Suprapubic skin (tissue), 4 donors: ENCODE measurements at regions not wholly inside any gene's neighbourhood (a gene's known extent, or its start where the extent isn't known, plus 50 kb on each side); places are given as distances from the start of the nearest gene placed in this dataset.

Source experiments
- DNase-seq, 2 donors: peaks; one replicate each; pipeline ENCODE4 v3.0.0-alpha.2; 2019; ENCODE audit warnings: low spot score in 2 of 2
- H3K27ac ChIP-seq: fragments of 200-600 bp; sonication (generic); one replicate; pipeline ENCODE4 v1.5.1; 2019
- H3K27me3 ChIP-seq: fragments of 200-600 bp; sonication (generic); one replicate; pipeline ENCODE4 v1.5.1; 2019
- H3K36me3 ChIP-seq: fragments of 200-600 bp; sonication (generic); one replicate; pipeline ENCODE4 v1.5.1; 2019
- H3K4me1 ChIP-seq: fragments of 200-600 bp; sonication (generic); one replicate; pipeline ENCODE4 v1.5.1; 2019
- H3K4me3 ChIP-seq: fragments of 200-600 bp; sonication (generic); one replicate; pipeline ENCODE4 v1.5.1; 2019; ENCODE audit warnings: mild to moderate bottlenecking
- H3K9me3 ChIP-seq: fragments of 200-600 bp; sonication (generic); one replicate; pipeline ENCODE4 v1.5.1; 2019
- EP300 ChIP-seq: sonication (generic); formaldehyde crosslinking; IDR thresholded peaks from one replicate; pipeline ENCODE4 v1.6.1; 2017; ENCODE audit warnings: antibody characterized with exemption
- POLR2A ChIP-seq, 2 donors: fragments of 450-650 bp; IDR thresholded peaks; one replicate each; pipeline ENCODE4 v1.6.1; 2017; ENCODE audit warnings: antibody characterized with exemption in 2 of 2, mild to moderate bottlenecking in 2 of 2, moderate library complexity in 2 of 2
- POLR2AphosphoS5 ChIP-seq, 3 donors: sonication (generic); formaldehyde crosslinking; IDR thresholded peaks; one replicate each; pipeline ENCODE4 v1.6.1; 2017; ENCODE audit warnings: antibody characterized with exemption in 3 of 3
- WGBS: methylation state at CpG from one replicate; pipeline ENCODE4 v1.1.5; 2018; 5-methylcytosine and 5-hydroxymethylcytosine counted together
- TF ChIP-seq, protein P1 (sequence below), 2 donors: fragments of 200-600 bp in 1 of 2; fragments of 450-650 bp in 1 of 2; sonication (generic) in 1 of 2; IDR thresholded peaks; one replicate each; pipeline ENCODE4 v1.5.1; 2016 to 2019; ENCODE audit warnings: antibody characterized with exemption in 2 of 2, mild to moderate bottlenecking in 1 of 2, moderate library complexity in 1 of 2

DNA sequence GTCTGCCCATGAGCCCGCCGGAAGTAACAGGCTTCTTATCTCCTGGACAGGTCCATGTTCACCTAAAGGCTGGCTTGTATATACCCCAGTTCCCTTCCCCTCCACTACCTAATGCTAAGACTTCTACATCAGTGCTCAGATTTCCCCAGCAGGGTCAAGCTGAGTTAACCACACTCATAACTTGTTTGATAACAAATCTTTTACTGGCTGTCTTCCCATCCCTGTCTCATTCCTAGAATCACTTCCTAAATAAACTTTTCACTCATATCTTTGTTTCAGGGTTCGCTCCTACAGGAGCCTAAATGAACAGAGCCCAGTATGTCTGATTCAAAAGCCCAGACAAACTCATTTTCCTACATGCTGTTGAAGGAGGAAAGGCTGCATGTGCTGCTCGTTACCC, 94.0 kb upstream of the SOX11 start:
- WGBS, result 85% methylated on average over 4 of the region's 4 CpGs
- Histone ChIP-seq H3K27me3 (no peaks in the 10 kb centered on the region), H3K9me3 (peaks cover 11% of the 10 kb centered on the region), H3K27ac (no peak overlapping the region), H3K4me1 (no peaks in the 10 kb centered on the region), H3K4me3 (no peak overlapping the region), H3K36me3 (no peaks in the 10 kb centered on the region)
- TF ChIP-seq POLR2A (IDR thresholded peaks at IDR 0.05) (no peak), POLR2AphosphoS5 (IDR thresholded peaks at IDR 0.05) (no peak), EP300 (no peak)
- TF ChIP-seq, protein P1, sequence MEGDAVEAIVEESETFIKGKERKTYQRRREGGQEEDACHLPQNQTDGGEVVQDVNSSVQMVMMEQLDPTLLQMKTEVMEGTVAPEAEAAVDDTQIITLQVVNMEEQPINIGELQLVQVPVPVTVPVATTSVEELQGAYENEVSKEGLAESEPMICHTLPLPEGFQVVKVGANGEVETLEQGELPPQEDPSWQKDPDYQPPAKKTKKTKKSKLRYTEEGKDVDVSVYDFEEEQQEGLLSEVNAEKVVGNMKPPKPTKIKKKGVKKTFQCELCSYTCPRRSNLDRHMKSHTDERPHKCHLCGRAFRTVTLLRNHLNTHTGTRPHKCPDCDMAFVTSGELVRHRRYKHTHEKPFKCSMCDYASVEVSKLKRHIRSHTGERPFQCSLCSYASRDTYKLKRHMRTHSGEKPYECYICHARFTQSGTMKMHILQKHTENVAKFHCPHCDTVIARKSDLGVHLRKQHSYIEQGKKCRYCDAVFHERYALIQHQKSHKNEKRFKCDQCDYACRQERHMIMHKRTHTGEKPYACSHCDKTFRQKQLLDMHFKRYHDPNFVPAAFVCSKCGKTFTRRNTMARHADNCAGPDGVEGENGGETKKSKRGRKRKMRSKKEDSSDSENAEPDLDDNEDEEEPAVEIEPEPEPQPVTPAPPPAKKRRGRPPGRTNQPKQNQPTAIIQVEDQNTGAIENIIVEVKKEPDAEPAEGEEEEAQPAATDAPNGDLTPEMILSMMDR (IDR thresholded peaks at IDR 0.05), result no peak
- DNase-seq, result no peak

DNA sequence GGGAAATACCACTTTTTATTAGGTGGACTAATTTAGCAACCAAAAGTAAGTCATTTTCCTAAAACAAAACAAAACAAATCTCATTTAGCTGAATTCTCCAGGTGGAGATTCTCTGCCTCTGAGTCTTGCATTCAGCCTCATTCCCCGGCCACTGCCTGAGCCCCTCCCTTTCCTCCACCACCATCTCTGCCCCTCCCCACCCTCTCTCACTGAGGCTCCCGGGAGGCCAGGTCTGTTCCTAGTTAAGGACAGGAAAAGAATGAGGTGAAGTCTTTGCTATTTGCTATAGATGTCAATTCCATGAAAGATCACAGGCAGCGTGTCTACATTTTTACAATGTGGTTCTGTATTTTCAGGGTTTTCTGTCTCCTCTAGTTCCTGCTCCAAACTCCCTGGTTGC, 83.0 kb upstream of the SOX11 start:
- H3K27ac ChIP-seq, result no peak overlapping the region
- no peaks in the 10 kb centered on the region for H3K36me3 ChIP-seq
- no peaks in the 10 kb centered on the region for H3K4me1 ChIP-seq
- DNase-seq, result no peak
- TF ChIP-seq POLR2AphosphoS5 (IDR thresholded peaks at IDR 0.05) (no peak), EP300 (no peak), POLR2A (IDR thresholded peaks at IDR 0.05) (no peak)
- TF ChIP-seq, protein P1 (IDR thresholded peaks at IDR 0.05), result no peak
- H3K4me3 ChIP-seq, result no peak overlapping the region
- 26% methylated on average over 3 of the region's 3 CpGs for WGBS
- H3K27me3 ChIP-seq, result no peaks in the 10 kb centered on the region
- H3K9me3 ChIP-seq, result no peaks in the 10 kb centered on the region

DNA sequence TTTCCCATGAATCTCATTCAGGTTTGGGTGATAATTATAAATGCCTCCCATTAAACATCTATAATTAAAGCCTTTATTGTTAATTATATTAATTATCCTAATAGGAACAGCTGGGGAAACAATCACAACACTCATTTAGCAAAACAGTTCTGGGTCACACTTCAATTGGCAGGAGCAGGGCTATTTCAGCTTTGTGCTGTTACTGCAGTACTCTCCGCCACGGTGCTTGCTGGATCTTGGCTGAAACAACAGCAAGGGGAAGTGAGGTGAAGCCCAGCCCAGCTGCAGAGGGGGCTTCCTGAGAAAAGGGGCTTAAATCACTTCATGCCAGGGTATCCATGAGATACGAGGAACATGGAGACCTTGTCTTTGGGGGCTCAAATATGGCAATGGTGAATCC, 79.5 kb upstream of the SOX11 start:
- DNase-seq, result no peak
- 78% methylated on average over 3 of the region's 3 CpGs for WGBS
- no peak for TF ChIP-seq POLR2A (IDR thresholded peaks at IDR 0.05)
- TF ChIP-seq, protein P1 (IDR thresholded peaks at IDR 0.05), result no peak
- TF ChIP-seq EP300, result no peak
- no peak for TF ChIP-seq POLR2AphosphoS5 (IDR thresholded peaks at IDR 0.05)

DNA sequence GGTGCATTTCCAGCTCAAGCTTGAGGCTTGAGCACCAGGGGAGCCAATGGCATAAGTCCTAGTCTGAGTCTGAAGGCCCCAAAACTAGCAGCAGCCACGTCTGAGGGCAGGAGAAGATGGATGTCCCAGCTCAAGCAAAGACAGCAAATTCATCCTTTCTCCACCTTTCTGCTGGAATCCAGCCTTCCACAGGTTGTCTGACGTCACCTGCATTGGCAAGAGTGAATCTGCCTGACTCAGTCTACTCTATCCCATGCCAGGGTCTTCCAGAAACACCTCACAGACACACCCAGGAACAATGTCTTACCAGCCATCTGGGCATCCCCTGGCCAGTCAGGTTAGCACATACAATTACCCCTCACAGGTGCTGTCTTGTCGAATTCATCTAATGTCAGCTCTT, 76.2 kb upstream of the SOX11 start:
- 81% methylated on average over 2 of the region's 3 CpGs for WGBS
- H3K4me1 ChIP-seq, result no peaks in the 10 kb centered on the region

More for the DNA sequence above, 79.5 kb upstream of the SOX11 start:
- H3K27ac ChIP-seq, result no peak overlapping the region
- H3K27me3 ChIP-seq, result no peaks in the 10 kb centered on the region
- H3K4me1 ChIP-seq, result no peaks in the 10 kb centered on the region
- no peaks in the 10 kb centered on the region for H3K9me3 ChIP-seq
- H3K4me3 ChIP-seq, result no peak overlapping the region
- H3K36me3 ChIP-seq, result no peaks in the 10 kb centered on the region

DNA sequence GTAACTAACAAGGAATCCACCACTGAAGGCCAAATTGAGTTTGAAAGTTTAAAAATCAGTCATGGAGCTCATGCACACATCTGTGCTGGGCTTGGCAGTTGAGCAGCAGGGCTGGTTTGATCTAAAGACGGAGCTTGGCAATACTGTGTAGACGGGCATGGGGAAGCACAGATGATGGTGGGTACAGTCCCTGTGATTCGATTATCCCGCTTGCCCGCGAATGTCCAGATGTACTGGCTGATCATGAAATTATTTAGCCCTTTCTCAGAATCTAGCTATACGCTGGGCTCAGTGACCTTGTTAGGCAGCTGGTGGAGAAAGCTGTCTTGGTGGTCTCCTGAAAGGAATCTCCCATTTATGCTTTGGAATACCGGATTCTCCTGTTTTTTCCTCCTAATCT, 74.8 kb upstream of the SOX11 start:
- no peak for TF ChIP-seq EP300
- TF ChIP-seq, protein P1 (IDR thresholded peaks at IDR 0.05), result no peak
- no peak for TF ChIP-seq POLR2AphosphoS5 (IDR thresholded peaks at IDR 0.05)
- TF ChIP-seq POLR2A (IDR thresholded peaks at IDR 0.05), result no peak

More for the DNA sequence above, 76.2 kb upstream of the SOX11 start:
- no peak for DNase-seq
- H3K27ac ChIP-seq, result no peak overlapping the region
- no peaks in the 10 kb centered on the region for H3K9me3 ChIP-seq
- H3K27me3 ChIP-seq, result no peaks in the 10 kb centered on the region
- H3K36me3 ChIP-seq, result no peaks in the 10 kb centered on the region
- TF ChIP-seq EP300, result no peak
- TF ChIP-seq, protein P1 (IDR thresholded peaks at IDR 0.05), result no peak
- no peak for TF ChIP-seq POLR2A (IDR thresholded peaks at IDR 0.05)
- TF ChIP-seq POLR2AphosphoS5 (IDR thresholded peaks at IDR 0.05), result no peak
- H3K4me3 ChIP-seq, result no peak overlapping the region

More for the DNA sequence above, 74.8 kb upstream of the SOX11 start:
- Histone ChIP-seq H3K27ac (no peak overlapping the region), H3K4me1 (no peaks in the 10 kb centered on the region), H3K4me3 (no peak overlapping the region), H3K9me3 (no peaks in the 10 kb centered on the region), H3K36me3 (no peaks in the 10 kb centered on the region), H3K27me3 (no peaks in the 10 kb centered on the region)
- WGBS, result 86% methylated on average over 8 of the region's 8 CpGs
- no peak for DNase-seq
